GM23248 (cell line): ENCODE measurements at regions not wholly inside any gene's neighbourhood (a gene's known extent, or its start where the extent isn't known, plus 50 kb on each side); places are given as distances from the start of the nearest gene placed in this dataset.

Experiments
- EZH2 ChIP-seq: fragments of 200-600 bp; sonication (generic); IDR thresholded peaks from 2 replicates; pipeline ENCODE4 v1.6.1; 2018; ENCODE audit warnings: antibody characterized with exemption, mild to moderate bottlenecking; ENCODE audit not compliant: insufficient read depth, poor library complexity, severe bottlenecking
- EZH2phosphoT487 ChIP-seq: fragments of 200-600 bp; sonication (generic); IDR thresholded peaks from 2 replicates; pipeline ENCODE4 v1.6.1; 2018; ENCODE audit warnings: antibody characterized with exemption, moderate library complexity, mild to moderate bottlenecking, low read depth; ENCODE audit not compliant: insufficient read depth

DNA sequence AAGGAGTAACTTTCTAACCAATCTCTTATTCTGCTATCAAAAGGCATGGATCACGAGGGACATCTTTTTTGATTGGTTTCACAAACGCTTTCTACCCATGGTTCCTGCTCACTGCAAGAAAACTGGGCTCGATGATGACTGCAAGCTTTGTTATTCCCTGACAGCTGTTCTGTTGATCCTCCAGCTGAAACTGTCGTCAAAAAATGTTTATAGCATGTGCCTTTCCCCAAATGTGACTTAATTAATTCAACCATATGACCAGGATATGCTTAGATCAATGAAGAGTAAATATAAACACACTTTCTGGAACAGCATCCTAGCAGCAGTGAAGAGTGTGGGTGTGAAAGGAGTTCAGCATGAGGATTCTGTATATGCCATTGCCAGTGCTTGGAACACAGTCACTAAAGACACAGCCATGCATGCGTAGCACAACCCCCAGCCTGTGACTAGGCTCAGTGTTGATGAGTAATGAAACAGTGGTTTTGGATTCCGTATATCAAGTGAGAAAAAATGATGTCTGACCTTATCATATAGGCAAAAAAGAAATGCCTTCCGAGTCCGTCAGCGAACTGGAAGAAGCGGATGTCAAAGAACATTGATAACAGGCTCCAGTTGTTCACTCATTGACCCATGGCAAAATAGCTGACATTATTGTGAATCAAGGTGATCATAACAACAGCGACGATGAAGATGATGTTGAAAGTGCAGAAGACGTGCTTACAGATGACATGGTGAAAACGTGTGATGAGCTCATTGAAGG lies 347.4 kb downstream of the FGF9 start:
- TF ChIP-seq EZH2 (no peak), EZH2phosphoT487 (no peak)
